HCT116 (cell line): ENCODE measurements at regions not wholly inside any gene's neighbourhood (a gene's known extent, or its start where the extent isn't known, plus 50 kb on each side); places are given as distances from the start of the nearest gene placed in this dataset.

Experiments used
- ATAC-seq: fragments of 200-7000 bp; cut with Tn5 transposase; 2 replicates; pipeline ENCODE4 v1.9.1; 2020; ENCODE audit warnings: mild to moderate bottlenecking, moderate library complexity
- BruUV-seq: library from RNA; stranded (reverse); fragments of 400-500 nt; replicated peaks from 2 replicates; lab custom pipeline; 2021; lab: Mats Ljungman, UMichigan
- CTCF ChIA-PET: fragments of 300-600 bp; sonication (Branson Sonifier 250); formaldehyde crosslinking; loops from one replicate; lab custom pipeline; 2021; ENCODE audit warnings: antibody characterized with exemption; lab: Charles Lee
- POLR2A ChIA-PET: fragments of 300-600, 350-600 bp; sonication (Branson Sonifier 250); formaldehyde crosslinking; loops from one replicate; lab custom pipeline; 2021; ENCODE audit warnings: antibody characterized with exemption; lab: Charles Lee
- RAD21 ChIA-PET, 2 experiments: fragments of 300-600 bp; sonication (Branson Sonifier 250); formaldehyde crosslinking; loops; one replicate each; lab custom pipeline; 2023; ENCODE audit warnings: low total read pairs in 2 of 2; ENCODE audit not compliant: uncharacterized antibody in 2 of 2, unreplicated experiment in 2 of 2, low non-redundant PET in 1 of 2; lab: Charles Lee
- DNase-seq: peaks from one replicate; pipeline ENCODE4 v3.0.0-alpha.2; 2010; ENCODE audit warnings: low read depth, low spot score
- H2AFZ ChIP-seq: fragments of 200-600 bp; shearing (Covaris generic), sonication (generic); 2 replicates; pipeline ENCODE4 v1.6.1; 2017; ENCODE audit warnings: low read depth, mixed run types, mixed read lengths, antibody characterized with exemption, low read length; ENCODE audit not compliant: poor library complexity, severe bottlenecking
- H3K27ac ChIP-seq: 2 replicates; pipeline ENCODE4 v1.5.1; 2012; ENCODE audit warnings: low read depth, low read length
- H3K27me3 ChIP-seq: fragments of 200-600 bp; sonication (generic); 2 replicates; pipeline ENCODE4 v1.6.1; 2016; ENCODE audit warnings: mixed run types, low read length, mixed read lengths; ENCODE audit not compliant: insufficient read depth
- H3K36me3 ChIP-seq, 2 experiments: fragments of 200-500 bp in 1 of 2; fragments of 200-600 bp in 1 of 2; sonication (Bioruptor generic) in 1 of 2; sonication (generic) in 1 of 2; 2 replicates each; pipeline versions ENCODE4 v1.5.1 to v1.6.1; 2014 to 2016; ENCODE audit warnings: low read length in 2 of 2, inconsistent platforms in 1 of 2, mixed read lengths in 1 of 2, mixed run types in 1 of 2; ENCODE audit not compliant: insufficient read depth in 2 of 2, control insufficient read depth in 1 of 2
- H3K4me1 ChIP-seq, 2 experiments: fragments of 200-600 bp in 1 of 2; sonication (generic) in 1 of 2; 2 replicates each; pipeline versions ENCODE4 v1.5.1 to v1.6.1; 2012 to 2017; ENCODE audit warnings: low read length in 2 of 2, inconsistent platforms in 1 of 2, mild to moderate bottlenecking in 1 of 2, mixed read lengths in 1 of 2, mixed run types in 1 of 2, moderate library complexity in 1 of 2; ENCODE audit not compliant: insufficient read depth in 2 of 2, control insufficient read depth in 1 of 2
- H3K4me2 ChIP-seq: fragments of 200-600 bp; sonication (generic); 2 replicates; pipeline ENCODE4 v1.6.1; 2017; ENCODE audit warnings: mixed run types, low read length, mixed read lengths
- H3K4me3 ChIP-seq, 2 experiments: fragments of 200-600 bp in 1 of 2; sonication (generic) in 1 of 2; replicated peaks in 1 of 2; 2 replicates each; pipeline ENCODE4 v1.5.1; 2011 to 2016; ENCODE audit warnings: low read length in 2 of 2, control low read depth in 1 of 2, low read depth in 1 of 2, mild to moderate bottlenecking in 1 of 2, mixed read lengths in 1 of 2, mixed run types in 1 of 2
- H3K79me2 ChIP-seq: fragments of 200-600 bp; sonication (generic); 2 replicates; pipeline ENCODE4 v1.6.1; 2017; ENCODE audit warnings: mild to moderate bottlenecking, mixed run types, low read length, moderate library complexity, mixed read lengths; ENCODE audit not compliant: insufficient read depth
- H3K9ac ChIP-seq: fragments of 200-600 bp; sonication (generic); 2 replicates; pipeline ENCODE4 v1.6.1; 2016; ENCODE audit warnings: low read length, mixed read lengths
- H3K9me2 ChIP-seq: fragments of 200-600 bp; sonication (generic), shearing (Covaris generic); 2 replicates; pipeline ENCODE4 v1.6.1; 2017; ENCODE audit warnings: mixed run types, mild to moderate bottlenecking, moderate library complexity; ENCODE audit not compliant: insufficient read depth
- H3K9me3 ChIP-seq, 2 experiments: fragments of 200-500 bp in 1 of 2; fragments of 200-600 bp in 1 of 2; sonication (Bioruptor generic) in 1 of 2; sonication (generic) in 1 of 2; 2 replicates each; pipeline ENCODE4 v1.6.1; 2014 to 2017; ENCODE audit warnings: low read length in 2 of 2, mixed read lengths in 2 of 2, inconsistent platforms in 1 of 2, low read depth in 1 of 2, mild to moderate bottlenecking in 1 of 2, mixed run types in 1 of 2, moderate library complexity in 1 of 2; ENCODE audit not compliant: control insufficient read depth in 1 of 2, insufficient read depth in 1 of 2
- H4K20me1 ChIP-seq: fragments of 200-600 bp; sonication (generic), shearing (Covaris generic); 2 replicates; pipeline ENCODE4 v1.6.1; 2017; ENCODE audit warnings: mixed run types, mild to moderate bottlenecking, moderate library complexity; ENCODE audit not compliant: insufficient read depth
- SP1 ChIP-seq: IDR thresholded peaks from 2 replicates; pipeline ENCODE4 v1.6.1; 2012; ENCODE audit warnings: low read depth
- TCF7L2 ChIP-seq: IDR thresholded peaks from 2 replicates; pipeline ENCODE4 v1.7.0; 2011; ENCODE audit warnings: borderline replicate concordance, inconsistent platforms; ENCODE audit not compliant: insufficient read depth, insufficient read length; ENCODE audit errors: extremely low read depth
- ZFX ChIP-seq: fragments of 450-650 bp; IDR thresholded peaks from 2 replicates; pipeline ENCODE4 v1.6.1; 2017
- intact Hi-C: fragments of 100-400 bp; cut with micrococcal nuclease; formaldehyde crosslinking; loops from 2 replicates; pipeline ENCODE4 v1.10.0; 2022
- TF ChIP-seq, protein P1 (sequence below): IDR thresholded peaks from 2 replicates; pipeline ENCODE4 v1.6.1; 2012
- TF ChIP-seq, protein P2 (sequence below): IDR thresholded peaks from 2 replicates; pipeline ENCODE4 v1.6.1; 2012
- TF ChIP-seq, protein P3 (sequence below): IDR thresholded peaks from 2 replicates; pipeline ENCODE4 v1.6.1; 2012; ENCODE audit warnings: low read depth

DNA sequence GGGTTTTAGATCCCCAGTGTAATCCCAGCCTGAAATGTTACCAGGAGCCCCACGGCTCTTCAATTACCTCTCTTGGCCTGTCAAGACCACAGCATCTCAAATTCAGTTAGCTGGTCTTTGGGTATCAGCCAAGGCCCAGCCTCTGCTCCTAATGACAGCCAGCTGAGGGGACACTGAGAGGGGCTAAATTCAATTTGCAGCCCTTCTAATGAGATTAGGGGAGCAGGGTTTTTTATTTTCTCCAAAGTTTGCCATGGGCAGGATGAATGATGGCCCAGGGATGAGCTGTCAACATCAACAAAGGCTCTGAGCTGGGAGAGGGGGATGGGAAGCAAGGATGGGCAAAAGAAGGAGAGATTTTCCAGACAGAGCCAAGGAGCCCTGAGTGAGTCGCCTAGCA lies 116.8 kb upstream of the TBX20 start:
- ChIA-PET POLR2A (no interaction called here), CTCF (no interaction called here), RAD21 (no interaction called here)
- no peak overlapping the region for H3K4me2 ChIP-seq
- no peaks in the 10 kb centered on the region for H3K9me3 ChIP-seq
- H3K9me2 ChIP-seq: no peaks in the 10 kb centered on the region
- no peaks in the 10 kb centered on the region for H3K4me1 ChIP-seq
- DNase-seq (no peak), ATAC-seq (no peak)
- no TSS peak for BruUV-seq
- H3K27ac ChIP-seq: no peak overlapping the region
- TF ChIP-seq SP1: no peak
- no peak overlapping the region for H3K9ac ChIP-seq
- intact Hi-C loops: no loop called here
- H4K20me1 ChIP-seq: no peaks in the 10 kb centered on the region
- H3K27me3 ChIP-seq: no peaks in the 10 kb centered on the region
- no peak overlapping the region for H3K4me3 ChIP-seq
- no peaks in the 10 kb centered on the region for H3K36me3 ChIP-seq
- H2AFZ ChIP-seq: no peak overlapping the region
- H3K79me2 ChIP-seq: no peaks in the 10 kb centered on the region

DNA sequence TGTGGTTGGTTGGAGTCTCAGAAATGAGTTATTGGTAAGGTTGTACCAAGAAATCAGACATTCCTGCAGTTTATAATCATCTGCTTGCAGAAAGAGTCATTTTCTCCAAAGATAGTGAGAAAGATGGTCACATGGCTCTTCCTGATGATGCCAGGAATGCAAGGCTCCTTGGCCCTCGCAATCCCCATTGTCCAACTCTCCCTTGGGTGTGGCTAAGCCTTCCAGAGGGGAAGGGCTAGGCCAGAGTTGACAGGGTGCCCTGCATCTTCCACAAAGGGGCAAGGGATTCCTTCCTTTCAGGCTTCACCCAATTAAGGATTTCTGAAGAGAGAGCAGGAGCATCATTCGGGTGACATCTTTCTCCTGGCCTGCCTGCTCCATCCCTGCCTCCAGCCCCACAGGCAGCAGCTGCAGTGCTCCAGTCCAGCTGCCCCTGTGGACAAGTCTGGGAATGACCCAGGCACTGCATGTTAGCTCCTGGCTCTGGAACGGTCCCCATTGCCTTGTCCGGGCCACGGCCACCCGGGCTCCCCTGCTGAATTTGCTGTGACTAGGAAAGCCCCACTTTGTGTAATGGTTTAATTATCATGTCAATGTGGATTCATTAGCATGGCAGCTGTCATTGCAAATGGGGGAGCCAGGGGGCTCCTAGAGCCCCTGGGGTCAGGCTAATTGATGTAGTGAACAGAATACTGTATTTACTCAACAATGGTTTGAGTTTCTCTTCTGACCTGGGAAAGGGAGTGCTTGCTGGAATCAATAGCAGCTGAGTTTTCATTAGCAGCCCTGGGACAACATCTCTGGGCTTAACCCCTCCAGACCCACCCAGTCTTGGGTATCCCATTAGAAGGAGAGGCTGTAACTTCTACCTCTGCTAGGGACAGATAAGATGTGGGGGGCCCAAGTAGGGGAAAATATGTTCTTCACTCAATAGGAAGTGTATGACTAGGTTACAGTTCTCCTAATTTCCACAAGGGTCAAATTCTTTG lies 112.6 kb upstream of the TBX20 start:
- Histone ChIP-seq H2AFZ (no peak overlapping the region), H3K4me3 (no peak overlapping the region), H3K27ac (no peak overlapping the region), H3K9me2 (no peaks in the 10 kb centered on the region), H3K36me3 (no peaks in the 10 kb centered on the region), H3K79me2 (no peaks in the 10 kb centered on the region), H3K9ac (no peak overlapping the region), H3K4me1 (no peaks in the 10 kb centered on the region), H3K9me3 (no peaks in the 10 kb centered on the region), H4K20me1 (no peaks in the 10 kb centered on the region), H3K4me2 (no peak overlapping the region), H3K27me3 (no peaks in the 10 kb centered on the region)
- no TSS peak for BruUV-seq
- DNase-seq: no peak
- no peak; the same call in 1 of the 2 replicates for ATAC-seq
- TF ChIP-seq, protein P1, sequence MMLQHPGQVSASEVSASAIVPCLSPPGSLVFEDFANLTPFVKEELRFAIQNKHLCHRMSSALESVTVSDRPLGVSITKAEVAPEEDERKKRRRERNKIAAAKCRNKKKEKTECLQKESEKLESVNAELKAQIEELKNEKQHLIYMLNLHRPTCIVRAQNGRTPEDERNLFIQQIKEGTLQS: no peak
- TF ChIP-seq, protein P2, sequence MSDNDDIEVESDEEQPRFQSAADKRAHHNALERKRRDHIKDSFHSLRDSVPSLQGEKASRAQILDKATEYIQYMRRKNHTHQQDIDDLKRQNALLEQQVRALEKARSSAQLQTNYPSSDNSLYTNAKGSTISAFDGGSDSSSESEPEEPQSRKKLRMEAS: no peak
- TF ChIP-seq ZFX: no peak
- TF ChIP-seq, protein P3, sequence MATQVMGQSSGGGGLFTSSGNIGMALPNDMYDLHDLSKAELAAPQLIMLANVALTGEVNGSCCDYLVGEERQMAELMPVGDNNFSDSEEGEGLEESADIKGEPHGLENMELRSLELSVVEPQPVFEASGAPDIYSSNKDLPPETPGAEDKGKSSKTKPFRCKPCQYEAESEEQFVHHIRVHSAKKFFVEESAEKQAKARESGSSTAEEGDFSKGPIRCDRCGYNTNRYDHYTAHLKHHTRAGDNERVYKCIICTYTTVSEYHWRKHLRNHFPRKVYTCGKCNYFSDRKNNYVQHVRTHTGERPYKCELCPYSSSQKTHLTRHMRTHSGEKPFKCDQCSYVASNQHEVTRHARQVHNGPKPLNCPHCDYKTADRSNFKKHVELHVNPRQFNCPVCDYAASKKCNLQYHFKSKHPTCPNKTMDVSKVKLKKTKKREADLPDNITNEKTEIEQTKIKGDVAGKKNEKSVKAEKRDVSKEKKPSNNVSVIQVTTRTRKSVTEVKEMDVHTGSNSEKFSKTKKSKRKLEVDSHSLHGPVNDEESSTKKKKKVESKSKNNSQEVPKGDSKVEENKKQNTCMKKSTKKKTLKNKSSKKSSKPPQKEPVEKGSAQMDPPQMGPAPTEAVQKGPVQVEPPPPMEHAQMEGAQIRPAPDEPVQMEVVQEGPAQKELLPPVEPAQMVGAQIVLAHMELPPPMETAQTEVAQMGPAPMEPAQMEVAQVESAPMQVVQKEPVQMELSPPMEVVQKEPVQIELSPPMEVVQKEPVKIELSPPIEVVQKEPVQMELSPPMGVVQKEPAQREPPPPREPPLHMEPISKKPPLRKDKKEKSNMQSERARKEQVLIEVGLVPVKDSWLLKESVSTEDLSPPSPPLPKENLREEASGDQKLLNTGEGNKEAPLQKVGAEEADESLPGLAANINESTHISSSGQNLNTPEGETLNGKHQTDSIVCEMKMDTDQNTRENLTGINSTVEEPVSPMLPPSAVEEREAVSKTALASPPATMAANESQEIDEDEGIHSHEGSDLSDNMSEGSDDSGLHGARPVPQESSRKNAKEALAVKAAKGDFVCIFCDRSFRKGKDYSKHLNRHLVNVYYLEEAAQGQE: no peak
- TF ChIP-seq TCF7L2: no peak
- ChIA-PET CTCF (no interaction called here), POLR2A (no interaction called here), RAD21 (no interaction called here)
- intact Hi-C loops: no loop called here
